Muscle layer of duodenum (tissue), 2 donors: ENCODE measurements at regions not wholly inside any gene's neighbourhood (a gene's known extent, or its start where the extent isn't known, plus 50 kb on each side); places are given as distances from the start of the nearest gene placed in this dataset.
"Not testable (repeated sequence)": the region's sequence is repeated elsewhere in the genome, so short reads cannot be mapped to it uniquely, and the experiment has no call there.

Source experiments
- H3K27ac ChIP-seq: one replicate; pipeline ENCODE4 v1.7.0; 2013; ENCODE audit warnings: mild to moderate bottlenecking, low read length
- H3K27me3 ChIP-seq: one replicate; pipeline ENCODE4 v1.7.0; 2013; ENCODE audit warnings: low read depth, mild to moderate bottlenecking, control low read depth, low read length
- H3K36me3 ChIP-seq, 2 donors: one replicate each; pipeline ENCODE4 v1.7.0; 2013; ENCODE audit warnings: low read length in 2 of 2, control low read depth in 1 of 2, mild to moderate bottlenecking in 1 of 2; ENCODE audit not compliant: insufficient read depth in 2 of 2, control insufficient read depth in 1 of 2
- H3K4me1 ChIP-seq, 2 donors: one replicate each; pipeline ENCODE4 v1.7.0; 2013; ENCODE audit warnings: low read length in 2 of 2, mild to moderate bottlenecking in 2 of 2, control low read depth in 1 of 2, moderate library complexity in 1 of 2; ENCODE audit not compliant: insufficient read depth in 2 of 2, control insufficient read depth in 1 of 2
- H3K4me3 ChIP-seq, 2 donors: one replicate each; pipeline ENCODE4 v1.7.0; 2013; ENCODE audit warnings: low read length in 2 of 2, low read depth in 1 of 2, mild to moderate bottlenecking in 1 of 2
- H3K9me3 ChIP-seq, 2 donors: one replicate each; pipeline ENCODE4 v1.7.0; 2013; ENCODE audit warnings: low read length in 2 of 2, control low read depth in 1 of 2, mild to moderate bottlenecking in 1 of 2; ENCODE audit not compliant: control insufficient read depth in 1 of 2
- donor health status: healthy.

- Histone ChIP-seq H3K27ac (no peak overlapping the region), H3K4me3 (no peak overlapping the region), H3K9me3 (no peaks in the 10 kb centered on the region), H3K4me1 (no peaks in the 10 kb centered on the region), H3K27me3 (no peaks in the 10 kb centered on the region), H3K36me3 (no peaks in the 10 kb centered on the region)
These were observed 123.3 kb downstream of the KCNA5 start for GRCh38 chr12:5166976-5167375.

- Histone ChIP-seq H3K27ac (no peak overlapping the region), H3K9me3 (no peaks in the 10 kb centered on the region), H3K27me3 (no peaks in the 10 kb centered on the region), H3K36me3 (no peaks in the 10 kb centered on the region), H3K4me3 (no peak overlapping the region), H3K4me1 (no peaks in the 10 kb centered on the region)
These were observed 124.5 kb downstream of the KCNA5 start for GRCh38 chr12:5168148-5168547.

- H3K9me3 ChIP-seq, result no peaks in the 10 kb centered on the region
- no peak overlapping the region for H3K27ac ChIP-seq
- H3K36me3 ChIP-seq, result no peaks in the 10 kb centered on the region
- H3K4me1 ChIP-seq, result no peaks in the 10 kb centered on the region
- no peak overlapping the region for H3K4me3 ChIP-seq
- no peaks in the 10 kb centered on the region for H3K27me3 ChIP-seq
These were observed 127.2 kb downstream of the KCNA5 start for GRCh38 chr12:5170844-5171243.

GRCh38 chr12:5171701-5172100 is 128.0 kb downstream of the KCNA5 start:
- no peak overlapping the region for H3K4me3 ChIP-seq

GRCh38 chr12:5172886-5173285 is 129.2 kb downstream of the KCNA5 start:
- H3K9me3 ChIP-seq, result no peaks in the 10 kb centered on the region
- no peak overlapping the region for H3K4me3 ChIP-seq
- no peaks in the 10 kb centered on the region for H3K4me1 ChIP-seq
- no peaks in the 10 kb centered on the region for H3K36me3 ChIP-seq
- H3K27me3 ChIP-seq, result no peaks in the 10 kb centered on the region
- H3K27ac ChIP-seq, result no peak overlapping the region

More at GRCh38 chr12:5171701-5172100, 128.0 kb downstream of the KCNA5 start:
- Histone ChIP-seq H3K27ac (no peak overlapping the region), H3K9me3 (no peaks in the 10 kb centered on the region), H3K4me1 (no peaks in the 10 kb centered on the region), H3K36me3 (no peaks in the 10 kb centered on the region), H3K27me3 (no peaks in the 10 kb centered on the region)

- Histone ChIP-seq H3K27ac (no peak overlapping the region), H3K4me3 (no peak overlapping the region), H3K27me3 (no peaks in the 10 kb centered on the region), H3K9me3 (no peaks in the 10 kb centered on the region), H3K4me1 (no peaks in the 10 kb centered on the region), H3K36me3 (no peaks in the 10 kb centered on the region)
These were observed 129.9 kb downstream of the KCNA5 start for GRCh38 chr12:5173511-5174011.

- H3K27ac ChIP-seq, H3K4me1 ChIP-seq: not testable (repeated sequence)
These were observed 131.7 kb downstream of the KCNA5 start for GRCh38 chr12:5175415-5175814.

GRCh38 chr12:5176036-5176435 is 132.4 kb downstream of the KCNA5 start:
- H3K36me3 ChIP-seq, result no peaks in the 10 kb centered on the region
- no peaks in the 10 kb centered on the region for H3K9me3 ChIP-seq
- no peaks in the 10 kb centered on the region for H3K27me3 ChIP-seq
- no peak overlapping the region for H3K27ac ChIP-seq
- no peak overlapping the region for H3K4me3 ChIP-seq
- H3K4me1 ChIP-seq, result no peaks in the 10 kb centered on the region

More at GRCh38 chr12:5175415-5175814, 131.7 kb downstream of the KCNA5 start:
- H3K4me3 ChIP-seq, H3K9me3 ChIP-seq, H3K36me3 ChIP-seq, H3K27me3 ChIP-seq: not testable (repeated sequence)

- no peaks in the 10 kb centered on the region for H3K27me3 ChIP-seq
- H3K27ac ChIP-seq, result no peak overlapping the region
- no peak overlapping the region for H3K4me3 ChIP-seq
- no peaks in the 10 kb centered on the region for H3K36me3 ChIP-seq
- no peaks in the 10 kb centered on the region for H3K4me1 ChIP-seq
- H3K9me3 ChIP-seq, result no peaks in the 10 kb centered on the region
These were observed 133.4 kb downstream of the KCNA5 start for GRCh38 chr12:5177096-5177495.

- Histone ChIP-seq H3K36me3 (no peaks in the 10 kb centered on the region), H3K27ac (no peak overlapping the region), H3K9me3 (no peaks in the 10 kb centered on the region), H3K27me3 (no peaks in the 10 kb centered on the region), H3K4me1 (no peaks in the 10 kb centered on the region), H3K4me3 (no peak overlapping the region)
These were observed 134.1 kb downstream of the KCNA5 start for GRCh38 chr12:5177731-5178130.

- Histone ChIP-seq H3K27ac (no peak overlapping the region), H3K4me3 (no peak overlapping the region), H3K9me3 (no peaks in the 10 kb centered on the region), H3K36me3 (no peaks in the 10 kb centered on the region), H3K27me3 (no peaks in the 10 kb centered on the region), H3K4me1 (no peaks in the 10 kb centered on the region)
These were observed 134.9 kb downstream of the KCNA5 start for GRCh38 chr12:5178571-5178970.

- Histone ChIP-seq H3K27me3 (no peaks in the 10 kb centered on the region), H3K4me3 (no peak overlapping the region), H3K36me3 (no peaks in the 10 kb centered on the region), H3K27ac (no peak overlapping the region), H3K9me3 (no peaks in the 10 kb centered on the region), H3K4me1 (no peaks in the 10 kb centered on the region)
These were observed 136.8 kb downstream of the KCNA5 start for GRCh38 chr12:5180496-5180895.
